ENCODE measurements at regions not wholly inside any gene's neighbourhood (a gene's known extent, or its start where the extent isn't known, plus 50 kb on each side); places are given as distances from the start of the nearest gene placed in this dataset.

GRCh38 chr15:57769266-57769665 is 62.8 kb downstream of the POLR2M start:
- TF ChIP-seq CTCF (IDR thresholded peaks at IDR 0.05 in 4 of 5, conservative IDR thresholded peaks at IDR 0.05 in 1 of 5): no peak
- TF ChIP-seq POLR2A (IDR thresholded peaks at IDR 0.05): no peak

Measured in gastrocnemius medialis (tissue), 4 donors.